ENCODE measurements at regions not wholly inside any gene's neighbourhood (a gene's known extent, or its start where the extent isn't known, plus 50 kb on each side); places are given as distances from the start of the nearest gene placed in this dataset.

DNA sequence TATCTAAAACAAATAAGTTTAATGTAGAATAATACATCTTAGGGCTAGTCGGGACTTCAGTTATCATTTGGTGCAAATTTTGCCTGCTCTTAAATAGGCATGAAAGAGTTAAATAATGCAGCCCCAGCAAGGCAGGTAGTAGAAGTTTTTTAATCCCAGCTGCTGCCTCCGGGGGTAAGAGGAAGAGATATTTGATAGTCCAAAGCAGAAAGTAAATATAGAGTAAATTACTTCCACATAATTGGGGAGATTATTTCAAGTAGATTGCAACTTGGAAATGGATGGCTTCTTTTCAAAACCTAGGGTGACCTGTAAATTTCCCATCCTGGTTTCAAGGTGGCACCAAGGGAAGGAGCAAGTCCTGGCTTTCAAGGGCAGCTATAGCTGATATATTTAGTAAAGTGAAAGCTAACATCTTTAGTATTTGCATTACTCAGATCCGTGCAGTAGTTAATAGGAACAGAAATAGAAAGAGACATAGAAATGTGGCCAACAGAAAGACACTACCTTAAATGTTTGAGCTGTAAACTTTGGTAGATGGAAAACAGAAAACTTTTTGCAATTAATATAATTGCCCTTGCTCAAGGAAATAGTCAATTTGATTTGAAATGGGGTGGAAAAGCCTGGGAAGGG, 109.1 kb downstream of the LMO4 start:
- Histone ChIP-seq H3K4me3 (no peak overlapping the region), H3K27me3 (no peaks in the 10 kb centered on the region), H3K9me3 (no peaks in the 10 kb centered on the region), H3K27ac (no peak overlapping the region), H3K4me1 (peaks cover 24% of the 10 kb centered on the region), H3K36me3 (no peaks in the 10 kb centered on the region)
- intact Hi-C loops (cut with DNase I) = no loop called here
- no peak for DNase-seq (ENCODE audit: extremely low spot score in 2 of 2)
- TF ChIP-seq, protein P1, sequence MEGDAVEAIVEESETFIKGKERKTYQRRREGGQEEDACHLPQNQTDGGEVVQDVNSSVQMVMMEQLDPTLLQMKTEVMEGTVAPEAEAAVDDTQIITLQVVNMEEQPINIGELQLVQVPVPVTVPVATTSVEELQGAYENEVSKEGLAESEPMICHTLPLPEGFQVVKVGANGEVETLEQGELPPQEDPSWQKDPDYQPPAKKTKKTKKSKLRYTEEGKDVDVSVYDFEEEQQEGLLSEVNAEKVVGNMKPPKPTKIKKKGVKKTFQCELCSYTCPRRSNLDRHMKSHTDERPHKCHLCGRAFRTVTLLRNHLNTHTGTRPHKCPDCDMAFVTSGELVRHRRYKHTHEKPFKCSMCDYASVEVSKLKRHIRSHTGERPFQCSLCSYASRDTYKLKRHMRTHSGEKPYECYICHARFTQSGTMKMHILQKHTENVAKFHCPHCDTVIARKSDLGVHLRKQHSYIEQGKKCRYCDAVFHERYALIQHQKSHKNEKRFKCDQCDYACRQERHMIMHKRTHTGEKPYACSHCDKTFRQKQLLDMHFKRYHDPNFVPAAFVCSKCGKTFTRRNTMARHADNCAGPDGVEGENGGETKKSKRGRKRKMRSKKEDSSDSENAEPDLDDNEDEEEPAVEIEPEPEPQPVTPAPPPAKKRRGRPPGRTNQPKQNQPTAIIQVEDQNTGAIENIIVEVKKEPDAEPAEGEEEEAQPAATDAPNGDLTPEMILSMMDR (IDR thresholded peaks at IDR 0.05) = no peak
- TF ChIP-seq POLR2A (IDR thresholded peaks at IDR 0.05) = no peak
- no peak for TF ChIP-seq POLR2AphosphoS5 (IDR thresholded peaks at IDR 0.05; ENCODE audit: insufficient read depth in 1 of 2, low read depth in 1 of 2)

DNA sequence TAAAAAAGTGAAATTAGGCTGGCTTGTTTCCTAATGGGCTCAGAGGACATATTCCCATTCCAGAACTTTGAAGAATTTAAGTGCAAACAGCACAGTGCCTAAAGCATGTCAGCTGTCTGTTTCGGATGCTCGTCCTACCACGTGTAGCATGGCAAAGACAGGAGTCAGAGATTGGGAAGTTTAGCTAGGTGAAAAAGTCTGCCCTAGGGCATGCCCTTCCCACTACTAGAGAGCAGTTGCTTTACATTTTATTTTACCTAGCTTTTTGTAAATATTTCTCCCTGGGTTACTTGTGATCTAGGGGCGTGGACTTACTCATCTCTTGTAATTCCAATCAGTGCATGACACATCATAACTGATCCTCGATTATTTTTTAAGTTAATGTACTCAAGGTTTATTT, 111.1 kb downstream of the LMO4 start:
- H3K4me3 ChIP-seq = no peak overlapping the region
- intact Hi-C loops (cut with DNase I) = no loop called here
- H3K36me3 ChIP-seq = no peaks in the 10 kb centered on the region
- H3K9me3 ChIP-seq = no peaks in the 10 kb centered on the region
- no peaks in the 10 kb centered on the region for H3K27me3 ChIP-seq
- H3K27ac ChIP-seq = no peak overlapping the region
- TF ChIP-seq, protein P1 (IDR thresholded peaks at IDR 0.05) = no peak
- TF ChIP-seq POLR2AphosphoS5 (IDR thresholded peaks at IDR 0.05; ENCODE audit: insufficient read depth in 1 of 2, low read depth in 1 of 2) = no peak
- no peak for TF ChIP-seq POLR2A (IDR thresholded peaks at IDR 0.05)
- no peak for DNase-seq (ENCODE audit: extremely low spot score in 2 of 2)
- H3K4me1 ChIP-seq = peaks cover 24% of the 10 kb centered on the region

DNA sequence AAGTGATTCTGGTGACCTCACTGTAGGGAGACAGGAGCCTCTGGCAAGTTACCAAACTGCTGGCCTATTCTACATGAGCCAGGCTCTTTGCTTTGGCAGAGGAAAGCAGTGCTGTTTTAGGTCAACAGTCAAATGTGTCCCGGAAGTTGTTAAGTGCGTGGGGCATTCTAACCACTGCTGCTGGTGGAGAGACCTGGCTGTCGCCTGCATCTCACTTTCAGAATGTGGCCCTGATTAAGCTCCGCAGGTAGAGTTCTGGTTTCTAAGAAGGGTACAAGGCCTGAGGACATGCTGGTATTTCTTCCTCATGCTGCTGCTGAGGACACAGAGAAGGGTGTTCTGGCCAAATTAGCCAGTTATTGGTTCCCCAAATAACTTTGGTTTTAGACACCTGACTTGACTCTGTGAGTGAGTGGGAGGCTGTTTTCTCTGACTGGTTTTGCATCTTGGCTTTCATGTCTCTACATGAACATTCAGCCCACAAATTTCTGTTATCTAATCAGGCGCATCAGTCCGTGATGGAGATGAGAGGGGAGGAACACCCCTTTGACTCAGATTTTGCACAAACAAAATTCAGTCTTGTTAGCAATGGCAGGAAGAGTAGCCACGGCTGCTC, 120.8 kb downstream of the LMO4 start:
- TF ChIP-seq, protein P1 (IDR thresholded peaks at IDR 0.05) = no peak
- TF ChIP-seq POLR2A (IDR thresholded peaks at IDR 0.05) (no peak), POLR2AphosphoS5 (IDR thresholded peaks at IDR 0.05; ENCODE audit: insufficient read depth in 1 of 2, low read depth in 1 of 2) (no peak)
- no peak overlapping the region for H3K4me3 ChIP-seq
- no peak for DNase-seq (ENCODE audit: extremely low spot score in 2 of 2)
- H3K9me3 ChIP-seq = no peaks in the 10 kb centered on the region
- intact Hi-C loops (cut with DNase I) = no loop called here
- H3K27me3 ChIP-seq = no peaks in the 10 kb centered on the region
- H3K36me3 ChIP-seq = no peaks in the 10 kb centered on the region
- no peak overlapping the region for H3K27ac ChIP-seq
- peaks cover 5% of the 10 kb centered on the region for H3K4me1 ChIP-seq

DNA sequence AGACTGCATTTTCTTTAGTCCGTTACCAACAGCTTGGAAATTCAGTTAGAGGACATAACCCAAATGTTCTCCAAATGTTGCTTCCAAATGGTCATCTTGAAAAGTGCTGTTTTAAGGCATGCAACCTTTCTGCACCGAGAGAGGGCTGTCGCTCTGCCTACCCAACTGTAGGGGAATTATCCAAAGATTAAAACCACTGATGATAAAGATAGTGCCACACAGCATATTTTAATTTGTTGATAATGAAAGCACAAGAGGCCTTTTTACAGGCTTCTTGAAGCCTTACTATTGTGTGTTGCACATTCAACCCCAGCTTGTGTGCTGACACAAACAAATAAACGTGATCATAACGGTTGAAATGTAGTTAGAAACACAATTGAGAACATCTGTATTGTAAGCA, 121.5 kb downstream of the LMO4 start:
- Histone ChIP-seq H3K9me3 (no peaks in the 10 kb centered on the region), H3K36me3 (no peaks in the 10 kb centered on the region), H3K27ac (no peak overlapping the region), H3K27me3 (no peaks in the 10 kb centered on the region), H3K4me1 (peaks cover 5% of the 10 kb centered on the region), H3K4me3 (no peak overlapping the region)
- intact Hi-C loops (cut with DNase I) = no loop called here
- TF ChIP-seq POLR2A (IDR thresholded peaks at IDR 0.05) (no peak), POLR2AphosphoS5 (IDR thresholded peaks at IDR 0.05; ENCODE audit: insufficient read depth in 1 of 2, low read depth in 1 of 2) (no peak)
- TF ChIP-seq, protein P1 (IDR thresholded peaks at IDR 0.05) = no peak
- no peak for DNase-seq (ENCODE audit: extremely low spot score in 2 of 2)

DNA sequence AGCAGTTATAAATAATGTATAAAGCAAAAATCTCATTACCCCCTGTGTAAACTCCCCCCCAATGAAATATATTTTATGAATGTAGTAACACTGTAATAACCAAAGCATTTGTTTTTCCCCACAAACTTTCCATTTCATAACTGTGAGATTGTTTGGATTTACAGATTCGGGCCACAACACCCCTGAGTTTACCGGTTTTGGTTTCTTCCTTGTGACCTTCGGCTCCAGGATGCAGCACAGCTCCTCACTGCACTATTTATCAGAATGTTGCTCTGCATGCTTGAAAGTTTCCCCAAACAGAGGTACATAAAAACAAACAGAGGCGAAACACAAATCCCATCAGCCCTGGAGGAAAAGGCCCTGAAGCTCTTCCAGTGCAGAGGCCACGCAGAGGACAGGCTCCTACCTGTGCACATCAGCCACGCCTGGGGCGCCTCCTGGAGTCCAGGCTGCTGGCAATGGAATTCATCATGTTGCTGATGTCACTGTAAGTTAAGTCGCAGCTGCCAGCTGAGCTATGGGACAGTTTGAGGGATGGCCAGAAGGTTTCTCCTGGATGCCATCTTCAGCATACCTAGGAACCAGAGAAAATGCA, 122.0 kb downstream of the LMO4 start:
- Histone ChIP-seq H3K36me3 (no peaks in the 10 kb centered on the region), H3K27me3 (no peaks in the 10 kb centered on the region), H3K27ac (no peak overlapping the region), H3K4me3 (no peak overlapping the region), H3K4me1 (peaks cover 5% of the 10 kb centered on the region), H3K9me3 (no peaks in the 10 kb centered on the region)
- intact Hi-C loops (cut with DNase I) = no loop called here
- TF ChIP-seq, protein P1 (IDR thresholded peaks at IDR 0.05) = no peak
- TF ChIP-seq POLR2A (IDR thresholded peaks at IDR 0.05) (no peak), POLR2AphosphoS5 (IDR thresholded peaks at IDR 0.05; ENCODE audit: insufficient read depth in 1 of 2, low read depth in 1 of 2) (no peak)
- no peak for DNase-seq (ENCODE audit: extremely low spot score in 2 of 2)
